Left forelimb (tissue), 1 donor: ENCODE measurements at regions not wholly inside any gene's neighbourhood (a gene's known extent, or its start where the extent isn't known, plus 50 kb on each side); places are given as distances from the start of the nearest gene placed in this dataset.
A peak's percentile ranks its signal among the peaks of the same experiment; 100 is the strongest.

ENCODE experiments used
- DNase-seq: peaks from one replicate; pipeline ENCODE4 v3.0.0-alpha.2; 2018; ENCODE audit warnings: low spot score

DNA sequence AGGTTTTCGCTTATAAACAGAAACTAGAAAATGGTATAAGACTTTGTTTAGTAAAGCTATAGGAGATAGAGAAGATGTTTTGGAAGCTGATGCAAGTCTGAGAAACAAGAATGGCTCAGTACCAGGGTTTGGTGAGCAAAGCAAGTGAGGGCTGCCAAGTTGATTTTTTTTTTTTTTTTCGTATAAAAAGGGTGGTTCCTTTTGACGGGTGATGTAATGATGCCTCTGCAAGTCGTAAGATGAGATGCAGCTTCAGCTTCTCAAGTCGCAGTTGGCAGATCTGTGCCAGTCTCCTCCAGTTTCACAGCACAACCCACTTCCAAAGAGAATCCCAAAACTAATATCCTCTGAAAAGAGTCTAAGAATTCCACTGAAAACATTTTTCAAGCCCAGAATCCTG, 252.8 kb upstream of the CDH4 start:
- no peak for DNase-seq

- no peak for DNase-seq
These were observed 250.0 kb upstream of the CDH4 start for GRCh38 chr20:61002090-61002489.

DNA sequence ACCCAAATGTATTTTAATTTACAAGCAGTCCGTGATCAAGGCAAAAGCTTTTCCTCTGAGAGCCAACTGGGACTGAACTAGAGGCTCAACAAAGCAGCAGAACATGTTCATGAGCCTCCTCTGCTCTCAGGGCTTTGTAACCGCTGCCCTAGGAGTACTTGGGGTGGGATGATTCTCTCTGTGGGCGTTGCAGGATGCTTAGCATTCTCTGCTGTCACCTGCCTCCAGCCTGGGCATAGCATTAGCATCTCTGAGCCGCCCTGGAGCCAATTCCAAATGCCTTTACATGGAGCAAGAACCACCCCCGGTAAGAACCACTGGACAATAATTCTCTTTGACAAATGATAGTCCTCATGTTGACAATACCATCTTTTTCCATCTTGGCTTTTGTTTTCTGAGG, 237.6 kb upstream of the CDH4 start:
- DNase-seq: no peak

DNA sequence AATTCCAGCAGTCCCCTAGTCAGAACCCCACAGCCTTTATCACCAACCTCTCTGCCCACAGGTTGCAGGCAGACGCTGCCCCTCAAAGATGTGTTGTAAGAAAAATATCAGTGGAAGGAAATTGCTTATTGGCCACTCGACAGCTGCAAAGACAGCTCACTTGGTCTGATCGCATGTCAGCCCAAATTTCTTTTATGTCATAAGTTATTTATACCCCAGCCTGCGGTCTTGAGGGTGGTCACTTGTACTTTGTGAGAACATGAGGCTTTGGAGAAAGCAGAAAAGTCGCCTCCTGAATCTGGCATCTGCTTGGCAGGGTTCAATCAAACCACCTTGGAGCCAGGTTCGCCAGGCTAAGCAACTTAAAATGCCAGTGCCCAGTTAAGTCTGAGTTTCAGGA, 236.5 kb upstream of the CDH4 start:
- DNase-seq: no peak

DNA sequence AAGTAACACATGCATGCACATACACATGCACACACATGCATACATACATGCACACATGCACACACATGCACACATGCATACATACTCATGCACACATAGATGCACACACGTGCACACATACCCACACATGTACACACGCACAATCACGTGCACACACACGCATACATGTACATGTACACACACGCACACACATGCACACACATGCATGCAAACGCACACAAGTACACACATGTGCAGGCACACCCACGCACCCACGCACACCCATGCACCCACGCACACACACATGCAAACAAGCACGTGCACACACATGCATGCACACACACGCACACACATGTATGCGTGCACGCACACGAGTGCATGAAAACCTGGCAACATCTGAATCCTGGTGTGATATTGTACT, 232.7 kb upstream of the CDH4 start:
- DNase-seq: no peak

- DNase-seq: no peak
These were observed 228.4 kb upstream of the CDH4 start for GRCh38 chr20:61023612-61024011.

DNA sequence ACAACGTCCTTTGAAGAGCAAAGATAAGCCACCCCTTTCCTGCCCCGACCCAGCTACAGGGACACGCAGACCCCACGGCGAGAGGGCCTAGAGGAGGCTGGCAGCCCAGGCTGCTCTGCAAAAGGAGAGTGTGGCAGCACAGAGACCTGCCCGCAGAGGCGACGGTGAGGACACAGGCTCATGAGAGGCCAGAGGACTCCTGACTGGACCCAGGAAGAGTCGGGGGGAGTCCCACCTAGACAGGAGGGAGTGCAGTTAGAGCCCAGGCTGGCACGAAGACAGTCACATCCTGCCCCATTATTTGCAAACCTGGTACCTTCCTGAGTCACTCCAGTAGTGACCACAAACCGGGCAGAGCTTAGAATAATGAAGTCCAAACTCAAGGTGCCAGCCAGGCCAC, 227.7 kb upstream of the CDH4 start:
- peak; percentile 9 for DNase-seq

- DNase-seq: peak; percentile 15
These were observed 226.5 kb upstream of the CDH4 start for GRCh38 chr20:61025536-61025935.

DNA sequence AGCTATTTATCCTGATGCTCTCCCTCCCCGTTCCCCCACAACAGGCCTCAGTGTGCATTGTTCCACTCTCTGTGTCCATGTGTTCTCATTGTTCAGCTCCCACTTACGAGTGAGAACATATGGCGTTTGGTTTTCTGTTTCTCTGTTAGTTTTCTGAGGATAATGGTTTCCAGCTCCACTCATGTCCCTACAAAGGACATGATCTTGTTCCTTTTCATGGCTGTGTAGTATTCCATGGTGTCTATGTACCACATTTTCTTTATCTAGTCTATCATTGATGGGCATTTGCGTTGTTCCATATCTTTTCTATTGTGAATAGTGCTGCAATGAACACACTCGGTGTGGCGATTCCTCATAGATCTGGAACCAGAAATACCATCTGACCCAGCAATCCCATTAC, 225.9 kb upstream of the CDH4 start:
- DNase-seq: peak; percentile 11

DNA sequence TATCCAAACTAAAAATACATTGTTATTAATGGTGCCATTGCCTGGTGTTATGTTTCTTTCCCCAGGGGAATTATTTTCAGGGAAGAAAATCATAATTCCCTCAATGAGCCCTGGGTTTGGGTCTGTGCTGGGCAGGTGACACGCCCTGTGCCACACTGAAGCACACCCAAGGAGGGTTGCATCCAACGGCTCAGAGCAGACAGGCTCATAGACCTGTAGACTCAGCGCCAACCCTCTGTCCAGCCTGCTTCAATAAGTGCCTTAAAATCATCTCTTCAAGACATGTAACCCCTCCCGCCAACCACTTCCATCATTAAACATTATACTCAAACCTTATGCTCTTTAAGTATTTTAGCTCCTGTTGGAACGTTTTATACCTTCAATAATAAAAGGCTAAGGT, 225.3 kb upstream of the CDH4 start:
- peak; percentile 17 for DNase-seq

- no peak for DNase-seq
These were observed 224.8 kb upstream of the CDH4 start for GRCh38 chr20:61027218-61027617.

GRCh38 chr20:61030130-61030529, 221.9 kb upstream of the CDH4 start:
- DNase-seq: peak; percentile 37

DNA sequence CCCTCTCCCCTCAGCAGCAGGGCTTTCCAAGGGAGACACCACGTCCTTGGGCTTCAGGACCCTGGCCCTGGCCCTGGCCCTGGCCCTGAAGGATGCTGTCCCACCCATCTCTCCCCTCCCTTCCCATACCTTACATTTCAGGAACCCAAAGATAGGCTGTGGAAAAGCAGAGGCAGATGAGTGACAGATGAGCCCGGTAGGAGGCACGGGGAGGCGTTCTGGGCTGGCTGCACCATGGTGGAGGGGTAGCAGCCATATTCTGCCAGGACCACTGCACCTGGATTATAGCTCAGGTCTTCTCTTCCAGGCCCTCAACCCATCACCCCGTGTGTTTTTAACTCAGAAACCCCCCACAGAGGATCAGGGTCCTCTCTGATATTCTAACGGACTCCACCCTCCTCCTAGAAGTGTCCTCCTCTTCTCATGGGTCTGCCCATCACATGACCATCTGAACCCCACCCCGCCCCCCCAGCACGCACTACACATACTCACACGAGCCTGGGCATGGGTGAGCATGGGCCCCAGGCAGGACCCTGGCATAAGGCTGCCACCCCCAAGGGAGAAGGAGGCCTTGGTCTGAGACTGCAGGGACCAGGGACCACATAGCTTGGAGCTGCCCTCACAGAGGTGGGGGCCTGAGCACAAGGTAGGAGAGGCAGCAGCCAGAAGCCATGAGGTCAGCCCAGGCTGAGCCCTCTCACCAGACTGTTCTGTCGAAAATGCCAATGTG, 220.8 kb upstream of the CDH4 start:
- DNase-seq: peak; percentile 38

DNA sequence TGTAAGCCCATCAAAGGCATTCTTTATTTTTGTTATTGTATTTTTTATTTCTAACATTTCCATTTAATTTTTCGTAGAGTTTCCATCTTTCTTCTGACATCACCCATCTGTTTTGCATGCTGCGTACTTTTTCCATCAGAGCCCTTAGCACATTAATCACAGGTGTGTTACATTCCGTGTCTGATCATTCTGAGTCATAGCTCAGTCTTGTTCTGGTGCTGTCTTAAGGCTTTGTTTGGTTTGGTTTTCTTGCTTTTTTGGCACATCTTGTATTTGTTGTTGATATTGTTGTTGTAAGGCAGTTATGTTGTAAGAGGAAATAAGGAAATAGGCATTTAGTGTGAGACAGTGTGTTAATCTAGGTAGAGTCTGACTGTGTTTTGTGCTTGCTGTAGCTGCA, 214.6 kb upstream of the CDH4 start:
- no peak for DNase-seq

GRCh38 chr20:61041481-61041880, 210.6 kb upstream of the CDH4 start:
- peak; percentile 30 for DNase-seq

DNA sequence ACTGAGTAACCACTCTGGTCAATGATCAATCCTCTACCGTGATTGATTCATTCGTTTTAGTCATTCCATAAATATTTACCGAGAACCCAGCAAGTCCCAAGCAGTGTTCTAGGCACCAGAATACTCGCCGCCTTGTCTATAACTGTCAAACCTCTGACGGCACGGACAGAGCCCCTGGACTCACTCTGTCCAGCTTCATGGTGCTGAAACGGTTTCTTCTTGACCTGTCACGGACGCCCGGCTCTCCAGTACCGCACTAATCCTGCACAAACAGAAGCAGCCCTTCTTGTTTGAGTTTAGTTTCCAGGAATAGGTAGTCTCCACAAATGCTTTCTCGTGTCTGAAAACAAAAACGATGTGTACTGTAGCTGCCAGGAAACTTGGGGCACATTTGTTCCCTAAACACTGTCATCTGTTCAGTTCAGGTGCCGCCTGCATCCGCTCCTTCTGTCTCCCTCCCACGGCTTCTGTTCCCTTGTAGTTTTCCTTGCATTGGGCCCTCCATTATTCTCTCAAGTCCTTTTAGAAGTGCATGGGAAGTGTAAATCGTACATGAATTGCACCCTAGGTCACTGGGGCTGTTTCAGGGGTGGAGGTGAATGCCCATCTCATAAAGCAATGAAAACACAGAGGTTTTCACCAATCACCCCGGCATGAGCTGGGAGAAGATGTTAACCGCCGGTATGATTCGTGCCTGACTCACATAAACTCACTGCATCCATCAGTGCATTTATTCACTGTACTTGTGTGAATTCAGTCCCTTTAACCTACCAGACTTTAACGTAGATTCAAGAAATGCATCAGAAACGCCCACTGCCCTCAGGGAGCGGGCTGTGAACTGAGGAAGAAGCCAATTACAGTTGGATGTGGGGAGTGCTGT, 209.3 kb upstream of the CDH4 start:
- peak; percentile 38 for DNase-seq

DNA sequence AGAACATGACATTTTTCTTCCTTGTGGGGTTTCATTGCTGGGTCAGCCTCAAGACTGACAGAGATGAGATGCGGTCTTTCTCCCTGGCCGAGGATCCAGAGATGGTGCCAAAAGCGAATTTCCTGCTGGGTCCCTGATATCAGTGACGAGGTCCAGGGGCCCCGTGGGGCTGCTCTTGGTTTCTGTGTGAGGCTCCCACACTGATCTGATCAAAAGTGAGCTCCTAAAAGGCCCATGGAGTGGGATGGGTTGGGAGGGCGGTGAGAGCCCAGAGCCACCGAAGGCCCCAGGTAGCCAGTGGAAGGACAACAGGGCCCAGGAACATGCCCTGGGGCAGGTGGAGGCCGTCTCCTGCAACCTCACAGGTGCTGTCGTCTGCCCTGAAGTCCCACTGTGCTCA, 208.4 kb upstream of the CDH4 start:
- DNase-seq: peak; percentile 37

DNA sequence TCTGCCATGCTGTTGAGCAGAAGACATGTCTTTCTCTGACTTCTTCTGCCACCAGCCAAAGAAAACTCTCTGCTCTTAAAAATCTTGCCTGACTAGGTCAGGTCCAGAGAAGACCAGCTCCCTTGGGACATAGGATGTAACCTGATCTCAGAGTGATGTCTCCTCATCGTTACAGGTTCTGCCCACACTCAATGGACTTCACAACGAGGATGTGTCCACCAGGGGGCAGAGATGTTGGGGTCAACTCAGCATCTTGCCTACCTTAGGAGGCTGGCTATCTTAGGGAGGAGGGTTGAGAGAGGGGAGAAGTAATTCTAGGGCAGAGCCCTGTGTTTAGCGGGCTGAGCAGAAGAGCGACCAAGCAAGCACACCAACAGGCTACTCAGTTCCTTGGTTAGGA, 207.6 kb upstream of the CDH4 start:
- peak; percentile 34 for DNase-seq

DNA sequence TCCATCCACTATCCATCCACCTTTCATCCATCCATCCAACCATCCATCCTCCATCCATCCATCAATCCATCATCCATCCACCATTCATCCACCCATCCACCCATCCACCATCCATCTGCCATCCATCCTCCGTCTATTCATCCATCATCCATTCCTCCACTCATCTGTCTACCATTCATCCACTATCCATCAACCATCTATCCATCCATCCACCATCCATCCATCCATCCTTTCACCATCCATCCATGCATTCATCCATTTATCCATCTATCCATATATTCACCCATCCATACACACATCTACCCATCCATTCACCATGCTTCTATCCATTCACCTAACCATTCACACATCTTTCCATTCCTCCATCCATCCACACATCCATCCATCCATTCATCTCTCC, 207.0 kb upstream of the CDH4 start:
- no peak for DNase-seq

GRCh38 chr20:61045876-61046585, 206.0 kb upstream of the CDH4 start:
- DNase-seq: peak; percentile 20

- peak; percentile 4 for DNase-seq
These were observed 205.2 kb upstream of the CDH4 start for GRCh38 chr20:61046721-61047351.

DNA sequence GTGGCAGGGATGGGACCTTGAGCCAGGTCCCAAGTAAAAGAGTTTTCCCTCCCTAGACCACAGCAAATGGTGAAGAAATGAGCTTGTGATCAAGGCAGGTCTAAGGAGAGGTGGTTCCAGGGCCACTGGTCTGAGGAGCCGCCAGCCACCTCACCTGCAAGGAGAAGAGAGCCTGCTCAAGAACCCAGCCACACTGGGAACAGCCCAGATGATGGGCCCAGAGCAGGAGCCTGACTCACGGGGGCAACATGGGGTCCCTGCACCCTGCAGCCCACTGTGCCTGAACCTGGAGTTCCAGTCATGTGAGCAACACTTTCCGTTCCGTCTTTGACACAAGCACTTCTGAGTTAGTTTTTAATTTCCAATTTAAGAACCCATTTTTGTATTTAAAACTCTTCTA, 204.5 kb upstream of the CDH4 start:
- peak; percentile 22 for DNase-seq
